Jurkat, Clone E6-1 (cell line): ENCODE measurements at regions not wholly inside any gene's neighbourhood (a gene's known extent, or its start where the extent isn't known, plus 50 kb on each side); places are given as distances from the start of the nearest gene placed in this dataset.
"Not testable (repeated sequence)": the region's sequence is repeated elsewhere in the genome, so short reads cannot be mapped to it uniquely, and the experiment has no call there.

Source experiments
- DNase-seq: peaks from one replicate; pipeline ENCODE4 v3.0.0-alpha.2; 2011; ENCODE audit warnings: low read depth, low spot score
- H3K4me3 ChIP-seq: 2 replicates; pipeline ENCODE4 v1.5.1; 2011; ENCODE audit warnings: mild to moderate bottlenecking, low read length, control low read depth, moderate library complexity

DNA sequence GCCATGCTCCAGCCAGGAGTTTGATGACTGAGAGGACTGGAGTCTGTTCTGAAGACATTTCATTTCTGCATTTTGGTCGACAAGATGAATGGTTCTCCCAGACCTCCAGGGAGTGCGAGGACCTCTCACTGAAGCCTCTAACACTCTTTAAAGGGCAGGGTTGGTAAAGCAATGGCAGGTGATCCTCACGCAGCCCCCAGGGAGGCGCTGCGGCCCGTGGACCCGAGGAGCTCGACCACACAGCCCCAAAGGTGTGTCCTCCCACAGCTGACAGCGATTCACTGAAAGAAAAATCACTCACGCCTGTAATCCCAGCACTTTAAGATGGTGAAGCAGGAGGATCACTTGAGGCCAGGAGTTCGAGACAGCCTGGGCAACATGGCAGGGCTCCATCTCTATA lies 183.8 kb upstream of the SFSWAP start:
- DNase-seq: no peak
- no peak overlapping the region for H3K4me3 ChIP-seq

DNA sequence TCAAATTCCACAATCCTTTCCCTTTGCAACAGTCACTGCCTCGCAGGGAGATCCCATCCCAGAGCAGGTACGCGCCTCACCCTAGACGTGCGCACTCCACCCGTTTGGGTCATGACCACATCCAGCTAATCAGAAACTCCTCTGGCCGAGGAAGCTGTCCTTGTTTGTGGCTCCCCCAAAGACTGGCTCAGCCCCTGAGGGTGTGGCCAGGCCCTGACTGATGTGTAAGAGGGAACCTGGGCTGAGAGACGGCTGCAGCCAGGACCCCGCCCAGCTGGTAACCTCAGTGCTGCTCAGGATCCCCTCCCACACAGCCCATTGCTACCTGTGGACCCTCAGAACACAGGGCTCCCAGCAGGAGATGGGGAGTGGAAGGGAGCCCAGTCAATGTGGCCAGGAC lies 183.2 kb upstream of the SFSWAP start:
- no peak overlapping the region for H3K4me3 ChIP-seq
- no peak for DNase-seq

DNA sequence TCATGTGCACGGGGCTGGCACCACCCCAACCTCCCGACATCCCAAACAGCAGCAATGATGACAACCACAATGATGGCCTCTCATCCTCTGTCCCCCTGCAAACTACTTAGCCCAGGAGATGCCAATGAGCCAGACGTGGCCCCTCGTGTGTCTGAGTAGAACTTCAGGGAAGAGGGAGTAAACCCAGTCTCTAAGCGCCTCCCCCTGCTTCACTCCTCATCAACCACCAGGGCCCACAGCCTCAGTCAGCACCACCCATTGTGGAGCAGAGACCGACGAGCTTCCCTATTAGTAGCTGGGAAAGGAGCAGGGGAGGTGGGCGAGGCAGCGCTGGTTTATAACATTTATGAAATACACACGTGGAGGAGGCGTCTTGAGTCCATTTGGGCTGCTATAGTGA lies 182.7 kb upstream of the SFSWAP start:
- H3K4me3 ChIP-seq: no peak overlapping the region
- no peak for DNase-seq

DNA sequence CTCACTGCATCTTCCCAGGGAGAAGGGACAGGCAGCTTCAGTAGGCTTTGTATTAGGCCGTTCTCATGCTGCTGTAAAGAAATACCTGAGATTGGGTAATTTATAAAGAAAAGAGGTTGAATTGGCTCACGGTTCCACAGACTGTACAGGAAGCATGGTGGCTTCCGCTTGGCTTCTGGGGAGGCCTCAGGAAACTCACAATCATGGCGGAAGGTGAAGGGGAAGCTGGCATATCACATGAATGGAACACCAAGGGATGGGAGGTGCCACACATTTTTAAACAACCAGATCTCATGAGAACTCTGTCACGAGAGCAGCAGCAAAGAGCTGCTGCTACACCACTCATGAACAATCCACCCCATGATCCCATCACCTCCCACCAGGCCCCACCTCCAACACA lies 182.2 kb upstream of the SFSWAP start:
- H3K4me3 ChIP-seq: no peak overlapping the region
- DNase-seq: no peak

DNA sequence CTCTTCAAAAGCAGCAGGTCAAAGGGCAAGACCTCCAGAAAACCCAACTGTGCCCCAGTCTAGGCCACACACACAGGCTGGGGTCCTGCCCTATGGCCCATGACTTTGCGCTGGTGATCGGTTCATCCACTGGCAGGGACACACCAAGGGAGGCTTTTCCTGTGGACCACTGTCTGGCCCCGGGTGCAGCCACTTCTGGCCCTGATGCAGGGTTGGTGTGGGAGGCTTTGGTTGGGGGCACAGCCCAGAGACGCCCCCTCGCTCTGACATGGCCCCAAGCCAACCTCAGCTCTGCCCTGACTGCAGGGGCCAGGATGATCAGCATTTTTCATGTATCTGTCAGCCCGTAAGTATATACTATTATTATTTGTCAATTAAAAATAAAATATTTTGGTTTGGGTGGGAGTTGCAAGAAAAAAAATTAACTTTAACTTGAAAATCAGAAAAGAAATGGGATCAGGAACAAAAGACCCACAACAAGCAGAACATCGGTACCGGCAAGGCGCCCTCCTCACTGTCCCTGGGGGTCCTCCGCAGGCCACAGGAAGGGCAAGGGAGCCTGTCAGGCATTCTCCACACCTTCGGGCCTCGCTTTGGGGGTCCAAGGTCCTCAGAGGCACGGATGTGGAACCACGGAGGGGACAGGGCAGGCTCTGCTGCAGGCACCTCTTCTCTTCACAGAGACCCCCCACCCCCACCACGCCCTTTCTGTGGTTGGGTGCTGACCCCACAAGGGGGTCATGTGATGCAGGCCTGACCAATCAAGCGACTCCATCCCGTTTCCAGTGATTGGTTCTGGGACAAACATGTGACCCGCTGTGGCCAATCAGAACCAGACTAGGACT lies 181.5 kb upstream of the SFSWAP start:
- no peak overlapping the region for H3K4me3 ChIP-seq
- no peak for DNase-seq

DNA sequence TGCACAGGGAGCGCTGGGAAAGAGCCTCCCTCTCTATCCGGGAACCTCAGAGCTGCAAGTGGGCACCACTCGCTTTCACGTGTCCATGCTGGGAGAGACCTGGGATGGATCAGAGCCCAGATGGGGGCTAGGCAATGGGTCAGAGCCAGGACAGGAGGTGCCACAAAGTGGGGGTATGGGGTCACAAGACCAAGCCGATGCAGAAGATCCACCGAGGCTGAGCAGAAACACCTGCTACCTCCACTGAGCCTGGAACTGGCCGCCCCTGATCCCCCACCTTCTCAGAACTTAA lies 180.9 kb upstream of the SFSWAP start:
- no peak for DNase-seq
- H3K4me3 ChIP-seq: no peak overlapping the region

DNA sequence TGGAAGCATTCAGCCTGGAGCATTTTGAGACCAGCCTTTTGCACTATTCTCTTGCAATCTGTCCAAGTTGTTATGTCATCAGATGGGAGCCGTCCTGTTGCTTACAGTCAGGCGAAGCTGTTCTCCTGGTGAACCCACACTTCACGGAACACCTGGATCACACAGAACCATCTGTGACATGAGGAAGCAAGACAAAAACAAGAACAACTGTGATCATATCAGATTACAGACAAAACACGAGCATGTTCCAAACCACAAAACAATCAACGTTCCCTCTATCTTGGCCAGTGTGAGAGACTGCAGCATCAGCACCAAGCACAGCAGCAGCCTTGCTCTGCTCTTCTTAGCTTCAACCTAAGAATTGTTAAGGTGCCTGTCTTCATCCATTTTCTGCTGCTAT lies 180.5 kb upstream of the SFSWAP start:
- no peak for DNase-seq
- no peak overlapping the region for H3K4me3 ChIP-seq

DNA sequence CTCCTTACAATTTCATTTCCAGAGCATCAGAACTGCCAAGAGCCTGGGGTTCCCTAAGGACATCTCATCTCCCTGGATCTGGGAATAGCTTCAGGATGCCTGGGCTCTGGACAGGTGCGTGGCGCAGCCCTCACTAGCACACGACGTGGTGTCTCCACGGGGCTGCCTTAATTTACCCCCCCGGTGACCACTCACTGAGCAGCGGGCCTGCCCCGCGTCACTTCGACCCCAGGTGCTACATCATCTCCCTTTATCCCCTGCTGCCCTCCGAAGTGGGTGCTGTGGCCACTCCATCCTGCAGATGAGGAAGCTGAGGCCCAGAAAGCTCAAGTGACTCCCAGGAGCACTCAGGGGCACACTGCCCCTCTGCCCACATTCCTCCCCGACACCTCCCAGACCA lies 177.8 kb upstream of the SFSWAP start:
- H3K4me3 ChIP-seq: no peak overlapping the region
- no peak for DNase-seq

DNA sequence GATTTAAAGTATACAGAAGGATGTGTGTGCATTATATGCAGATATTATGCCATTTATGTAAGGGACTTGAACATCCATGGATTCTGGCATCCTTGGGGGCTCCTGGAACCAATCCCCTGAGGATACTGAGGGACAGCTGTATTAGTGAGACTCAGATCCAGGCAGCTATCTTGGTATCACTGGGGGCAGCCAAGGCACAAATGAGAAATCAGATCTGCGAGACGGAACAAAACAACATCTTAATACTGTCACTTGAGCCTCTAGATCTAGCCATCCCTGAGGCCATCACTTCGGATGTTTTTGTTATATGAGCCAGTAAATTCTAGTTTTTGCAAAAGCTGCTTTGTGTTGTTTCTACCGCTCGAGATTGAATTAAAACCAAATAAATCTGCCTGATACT lies 175.1 kb upstream of the SFSWAP start:
- no peak overlapping the region for H3K4me3 ChIP-seq
- DNase-seq: no peak

DNA sequence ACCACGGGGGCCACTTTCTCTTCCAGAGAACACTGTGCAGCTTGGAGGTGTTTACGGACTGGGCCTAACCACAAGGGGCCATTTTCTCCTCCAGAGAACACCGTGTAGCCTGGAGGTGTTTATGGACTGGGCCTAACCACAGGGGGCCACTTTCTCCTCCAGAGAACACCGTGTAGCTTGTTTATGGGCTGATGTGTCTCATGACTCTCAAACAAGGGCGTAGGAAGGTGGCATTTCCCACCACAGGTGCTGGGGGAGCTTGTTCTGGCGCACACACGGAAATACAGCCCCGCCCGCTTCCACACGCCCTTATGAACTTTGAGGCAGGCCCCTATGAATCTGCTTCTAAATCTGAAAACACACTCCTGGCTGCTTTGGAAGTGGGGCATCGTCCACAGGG lies 174.6 kb upstream of the SFSWAP start:
- DNase-seq: no peak
- H3K4me3 ChIP-seq: no peak overlapping the region

DNA sequence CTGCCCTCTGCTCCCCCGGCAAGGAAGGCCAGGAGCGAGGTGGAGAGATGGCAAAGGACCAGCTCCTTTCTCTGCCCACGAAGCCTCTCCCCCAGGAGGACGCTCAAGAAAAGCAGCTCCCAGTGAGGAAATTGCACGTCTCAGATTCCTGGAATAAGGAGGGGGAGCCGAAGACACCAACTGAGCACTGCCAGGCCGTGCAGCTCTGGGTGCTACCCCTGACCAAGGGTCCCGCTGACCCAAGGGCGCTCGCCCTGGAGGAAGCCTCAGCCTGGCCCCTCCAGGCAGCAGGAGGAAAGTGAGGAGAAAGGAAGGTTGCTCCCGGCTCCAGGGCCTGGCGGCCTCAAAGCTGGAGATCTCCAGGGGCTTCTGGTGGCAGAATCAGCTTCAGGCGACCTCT lies 174.1 kb upstream of the SFSWAP start:
- no peak for DNase-seq
- H3K4me3 ChIP-seq: no peak overlapping the region

DNA sequence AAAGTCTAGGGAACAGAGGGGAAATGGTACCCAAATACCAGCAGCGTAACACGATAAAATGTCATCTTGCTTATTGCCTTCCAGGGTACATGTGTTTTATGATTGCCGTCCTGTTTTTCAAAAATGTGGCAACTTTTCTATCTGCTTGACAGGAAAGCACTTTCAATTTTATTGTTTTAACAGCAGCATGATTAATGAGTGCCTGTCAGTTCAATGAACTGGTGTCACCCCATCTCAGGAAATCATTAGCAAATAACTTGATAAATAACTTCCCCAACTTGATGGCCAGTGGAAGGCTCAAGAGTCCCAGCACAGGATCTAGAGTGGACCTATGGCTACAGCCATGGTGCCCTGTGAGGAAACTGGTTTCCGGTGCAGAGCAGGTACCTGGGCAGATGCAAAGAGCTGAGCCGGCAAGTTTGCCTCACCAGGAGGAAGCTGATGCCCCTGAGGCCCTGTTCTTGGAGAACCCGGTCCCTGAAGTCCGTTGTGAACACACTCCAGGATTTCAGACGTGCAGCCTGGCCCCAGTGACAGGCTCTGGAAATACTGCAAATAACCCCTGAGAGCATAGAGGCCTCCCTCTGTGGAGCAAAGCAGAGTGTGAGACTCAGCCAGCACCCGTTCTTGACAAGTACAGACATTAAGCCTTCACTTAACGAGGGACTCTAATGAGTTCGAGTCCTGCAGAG lies 173.5 kb upstream of the SFSWAP start:
- no peak for DNase-seq

DNA sequence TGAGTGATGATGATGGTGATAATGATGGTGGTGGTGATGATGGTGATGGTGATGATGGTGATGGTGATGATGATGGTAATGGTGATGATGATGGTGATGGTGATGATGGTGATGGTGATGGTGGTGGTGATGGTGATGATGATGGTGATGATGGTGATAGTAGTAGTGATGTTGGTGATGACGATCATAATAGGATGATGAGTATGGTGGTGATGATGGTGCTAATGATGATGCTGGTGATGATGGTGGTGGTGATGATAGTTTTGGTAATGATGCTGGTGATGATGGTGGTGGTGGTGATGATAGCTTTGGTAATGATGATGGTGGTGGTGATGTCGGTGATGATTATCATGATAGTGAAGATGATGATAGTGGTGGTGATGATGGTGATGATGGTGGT lies 171.5 kb upstream of the SFSWAP start:
- DNase-seq: no peak
- no peak overlapping the region for H3K4me3 ChIP-seq

More for the DNA sequence above, 173.5 kb upstream of the SFSWAP start:
- H3K4me3 ChIP-seq: no peak overlapping the region

DNA sequence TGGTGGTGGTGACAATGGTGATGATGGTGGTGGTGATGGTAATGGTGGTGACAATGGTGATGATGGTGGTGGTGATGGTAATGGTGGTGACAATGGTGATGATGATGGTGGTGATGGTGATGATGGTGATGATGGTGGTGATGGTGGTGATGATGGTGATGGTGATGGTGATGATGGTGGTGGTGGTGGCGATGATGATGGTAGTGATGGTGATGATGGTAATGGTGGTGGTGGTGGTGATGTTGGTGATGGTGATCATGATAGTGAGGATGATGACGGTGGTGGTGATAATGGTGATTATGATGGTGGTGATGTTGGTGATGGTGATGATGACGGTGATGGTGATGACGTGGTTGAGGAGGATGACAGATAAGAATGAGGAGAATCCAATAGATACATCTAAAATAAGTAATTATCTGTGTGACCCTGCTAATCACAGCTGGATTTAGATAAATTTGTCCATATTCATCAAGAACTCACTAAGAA lies 170.7 kb upstream of the SFSWAP start:
- no peak for DNase-seq
- H3K4me3 ChIP-seq: no peak overlapping the region

DNA sequence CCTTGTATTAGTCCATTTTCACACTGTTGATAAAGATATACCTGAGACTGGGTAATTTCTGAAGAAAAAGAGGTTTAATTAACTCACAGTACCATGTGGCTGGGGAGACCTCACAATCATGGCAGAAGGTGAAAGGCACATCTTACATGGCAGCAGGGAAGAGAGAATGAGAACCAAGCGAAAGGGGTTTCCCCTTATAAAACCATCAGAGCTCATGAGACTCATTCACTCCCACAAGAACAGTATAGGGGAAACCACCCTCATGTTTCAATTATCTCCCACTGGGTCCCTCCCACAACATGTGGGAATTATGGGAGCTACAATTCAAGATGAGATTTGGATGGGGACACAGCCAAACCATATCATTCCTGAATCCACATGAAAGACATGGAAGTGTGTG lies 169.4 kb upstream of the SFSWAP start:
- H3K4me3 ChIP-seq, DNase-seq: not testable (repeated sequence)

DNA sequence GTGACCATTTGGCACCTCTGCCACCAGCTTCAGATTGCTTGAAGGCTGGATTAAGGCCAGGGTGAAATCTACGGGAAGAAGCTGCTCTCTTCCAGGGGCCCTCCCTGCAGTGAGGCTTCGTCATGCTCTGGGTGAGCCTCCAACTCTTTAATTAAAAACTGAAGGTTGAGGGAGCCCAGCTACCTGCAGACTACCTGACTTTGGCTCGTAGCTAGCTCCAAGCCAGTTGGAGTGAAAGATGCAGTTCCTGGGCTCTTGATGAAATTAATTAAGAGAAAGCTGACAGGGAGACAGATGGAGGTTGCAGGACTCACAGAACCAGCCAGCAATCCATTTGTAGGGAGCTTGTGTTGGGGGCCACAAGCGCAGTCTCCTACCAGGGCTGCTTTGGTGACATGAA lies 168.5 kb upstream of the SFSWAP start:
- DNase-seq: no peak

DNA sequence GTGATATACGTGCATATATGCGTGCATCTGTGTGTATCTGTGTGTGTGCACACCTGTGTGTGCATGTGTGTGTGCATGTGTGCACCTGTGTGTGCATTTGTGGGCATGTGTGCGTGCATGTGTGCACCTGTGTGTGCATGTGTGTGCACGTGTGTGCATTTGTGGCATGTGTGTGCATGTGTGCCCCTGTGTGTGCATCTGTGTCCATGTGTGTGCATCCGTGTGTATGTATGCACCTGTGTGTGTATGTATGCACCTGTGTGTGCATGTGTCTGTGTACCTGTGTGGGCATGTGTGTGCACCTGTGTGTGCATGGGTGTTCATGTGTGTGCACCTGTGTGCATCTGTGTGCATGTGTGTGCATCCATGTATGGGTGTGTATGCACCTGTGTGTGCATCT lies 167.8 kb upstream of the SFSWAP start:
- no peak for DNase-seq
- H3K4me3 ChIP-seq: no peak overlapping the region

More for the DNA sequence above, 168.5 kb upstream of the SFSWAP start:
- no peak overlapping the region for H3K4me3 ChIP-seq

DNA sequence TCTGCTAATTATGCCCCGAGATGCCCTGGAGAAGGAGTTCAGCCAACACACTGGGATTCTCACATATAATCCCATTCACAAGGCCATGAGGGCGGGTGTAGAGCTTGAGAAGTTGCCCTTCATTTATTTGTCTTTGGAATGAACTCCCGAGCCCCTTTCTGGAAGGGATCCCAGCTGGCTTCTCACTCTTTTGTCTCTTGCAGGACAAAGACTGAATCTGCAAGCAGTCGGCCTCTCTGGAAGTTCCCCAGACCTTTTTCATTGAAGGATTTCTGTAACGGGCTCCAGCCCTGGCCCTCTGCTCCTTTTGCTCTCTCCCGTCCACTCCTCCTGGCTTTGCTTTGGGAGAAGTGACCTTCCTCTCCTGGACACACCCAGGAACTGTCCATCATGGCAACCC lies 163.3 kb upstream of the SFSWAP start:
- H3K4me3 ChIP-seq: no peak overlapping the region
- no peak for DNase-seq

DNA sequence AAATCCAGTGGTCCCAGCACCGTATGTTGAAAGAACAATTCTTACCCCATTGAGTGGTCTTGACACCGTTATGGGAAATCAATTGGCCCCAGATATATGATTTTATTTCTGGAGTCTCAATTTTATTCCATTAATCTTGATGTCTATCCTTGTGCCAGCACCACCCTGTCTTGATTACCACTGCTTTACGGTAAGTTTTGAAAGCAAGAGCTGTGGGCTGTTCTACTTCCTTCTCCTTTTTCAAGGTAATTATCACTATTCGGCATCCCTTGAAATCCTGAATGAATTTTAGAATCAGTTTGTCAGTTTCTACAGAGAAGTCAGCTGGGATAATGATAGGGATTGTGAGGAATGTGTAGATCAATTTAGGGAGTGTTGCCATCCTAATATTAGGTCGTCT lies 160.8 kb upstream of the SFSWAP start:
- no peak overlapping the region for H3K4me3 ChIP-seq
- no peak for DNase-seq

DNA sequence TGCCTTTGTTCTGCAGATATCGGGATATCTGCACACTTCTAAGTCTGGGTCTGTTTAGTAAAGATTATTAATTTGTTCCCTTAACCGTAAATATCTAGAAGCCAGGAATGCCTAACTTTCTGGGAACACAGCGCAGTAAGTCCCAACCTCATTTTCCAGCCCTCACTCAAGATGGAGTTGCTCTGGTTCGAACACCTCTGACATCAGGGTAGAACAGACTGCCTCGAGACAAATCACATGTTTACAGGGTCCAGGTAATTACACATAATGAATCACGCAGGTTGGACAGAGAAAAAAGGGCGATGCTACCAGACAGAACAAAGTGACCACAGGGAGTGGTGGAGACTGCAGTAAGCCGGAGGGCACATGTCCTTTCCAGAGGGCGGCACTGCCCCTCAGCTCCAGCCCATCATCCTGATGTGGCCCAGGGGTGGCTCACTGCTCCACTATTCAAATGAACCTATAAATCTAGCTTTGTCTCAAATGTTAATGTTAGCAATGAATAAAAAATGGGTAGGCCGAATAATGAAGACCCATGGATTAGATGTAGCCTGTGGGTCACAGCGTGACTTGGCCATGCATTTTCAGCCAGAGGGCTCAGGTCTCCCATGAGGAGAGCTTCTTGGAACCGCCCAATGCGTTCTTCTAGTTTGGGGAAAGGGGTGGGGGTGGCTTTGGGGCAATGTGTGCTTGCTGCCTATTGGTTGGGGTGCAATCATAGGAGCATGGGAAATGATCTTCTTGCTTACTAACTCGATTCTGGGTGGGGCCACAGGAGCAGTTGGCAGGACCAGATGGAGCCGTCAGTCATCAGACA lies 159.0 kb upstream of the SFSWAP start:
- H3K4me3 ChIP-seq: no peak overlapping the region
- DNase-seq: no peak
